ENCODE measurements at regions not wholly inside any gene's neighbourhood (a gene's known extent, or its start where the extent isn't known, plus 50 kb on each side); places are given as distances from the start of the nearest gene placed in this dataset.

DNA sequence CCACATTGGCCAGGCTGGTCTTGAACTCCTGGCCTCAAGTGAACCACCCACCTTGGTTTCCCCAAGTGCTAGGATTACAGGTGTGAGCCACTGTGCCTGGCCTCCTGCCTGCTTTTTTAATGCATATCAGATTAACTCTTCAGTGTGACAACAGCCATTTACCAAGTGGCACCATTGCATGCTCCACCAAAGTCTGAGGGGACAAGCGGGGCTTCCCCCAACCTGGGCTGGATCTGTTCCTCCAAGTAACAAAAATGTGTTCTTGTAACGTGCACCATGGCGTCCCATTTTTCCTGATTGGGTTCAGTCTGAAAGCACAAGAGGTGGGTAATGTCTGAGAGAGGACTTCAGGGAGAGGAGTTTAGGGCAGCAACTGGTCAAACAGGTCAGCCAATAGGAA is 77.8 kb downstream of the TEX29 start:
- Histone ChIP-seq H3K27me3 (no peaks in the 10 kb centered on the region), H3K4me3 (no peak overlapping the region), H3K27ac (no peak overlapping the region), H3K36me3 (no peaks in the 10 kb centered on the region), H3K4me1 (no peaks in the 10 kb centered on the region), H3K9me3 (no peaks in the 10 kb centered on the region)
- intact Hi-C loops (cut with DNase I; ENCODE audit: low total_unique reads): no loop called here
- DNase-seq (no peak), ATAC-seq (no peak)
- in situ Hi-C loops (cut with MboI; ENCODE audit: low sequenced_read_pairs in 4 of 4): no loop called here
- TF ChIP-seq POLR2A (IDR thresholded peaks at IDR 0.05): no peak
- TF ChIP-seq, protein P1, sequence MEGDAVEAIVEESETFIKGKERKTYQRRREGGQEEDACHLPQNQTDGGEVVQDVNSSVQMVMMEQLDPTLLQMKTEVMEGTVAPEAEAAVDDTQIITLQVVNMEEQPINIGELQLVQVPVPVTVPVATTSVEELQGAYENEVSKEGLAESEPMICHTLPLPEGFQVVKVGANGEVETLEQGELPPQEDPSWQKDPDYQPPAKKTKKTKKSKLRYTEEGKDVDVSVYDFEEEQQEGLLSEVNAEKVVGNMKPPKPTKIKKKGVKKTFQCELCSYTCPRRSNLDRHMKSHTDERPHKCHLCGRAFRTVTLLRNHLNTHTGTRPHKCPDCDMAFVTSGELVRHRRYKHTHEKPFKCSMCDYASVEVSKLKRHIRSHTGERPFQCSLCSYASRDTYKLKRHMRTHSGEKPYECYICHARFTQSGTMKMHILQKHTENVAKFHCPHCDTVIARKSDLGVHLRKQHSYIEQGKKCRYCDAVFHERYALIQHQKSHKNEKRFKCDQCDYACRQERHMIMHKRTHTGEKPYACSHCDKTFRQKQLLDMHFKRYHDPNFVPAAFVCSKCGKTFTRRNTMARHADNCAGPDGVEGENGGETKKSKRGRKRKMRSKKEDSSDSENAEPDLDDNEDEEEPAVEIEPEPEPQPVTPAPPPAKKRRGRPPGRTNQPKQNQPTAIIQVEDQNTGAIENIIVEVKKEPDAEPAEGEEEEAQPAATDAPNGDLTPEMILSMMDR (IDR thresholded peaks at IDR 0.05 in 4 of 5, conservative IDR thresholded peaks at IDR 0.05 in 1 of 5): no peak

DNA sequence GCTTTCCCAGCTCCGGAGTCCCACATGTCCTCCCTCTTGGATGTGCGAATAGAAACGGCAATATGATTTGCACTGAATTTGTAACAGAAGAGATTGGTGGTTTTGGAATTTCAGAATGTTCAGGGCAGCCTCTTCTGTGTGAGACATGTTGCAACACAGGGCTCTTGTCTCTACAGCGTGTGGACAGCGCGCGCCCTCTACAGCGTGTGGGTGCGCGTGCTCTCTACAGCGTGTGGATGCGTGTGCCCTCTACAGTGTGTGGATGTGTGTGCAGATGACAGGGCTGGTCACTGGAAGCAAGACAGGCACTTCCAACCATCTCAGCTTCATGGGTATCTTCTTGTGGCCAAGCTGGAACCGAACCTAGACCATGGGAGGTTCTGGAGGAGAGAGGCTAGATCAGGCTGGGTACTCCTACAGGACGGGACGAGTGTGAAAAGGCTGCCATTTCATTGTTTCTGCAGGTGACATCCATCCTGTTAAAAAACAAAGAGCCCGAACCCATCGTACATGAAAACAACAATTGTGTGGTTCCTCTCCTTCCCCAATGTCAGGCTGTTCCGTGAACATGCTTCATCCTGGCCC is 78.4 kb downstream of the TEX29 start:
- in situ Hi-C loops (cut with MboI; ENCODE audit: low sequenced_read_pairs in 4 of 4) (no loop called here), intact Hi-C loops (cut with DNase I; ENCODE audit: low total_unique reads) (no loop called here)
- ATAC-seq (no peak), DNase-seq (no peak)
- H3K27ac ChIP-seq: no peak overlapping the region
- no peak for TF ChIP-seq POLR2A (IDR thresholded peaks at IDR 0.05)
- TF ChIP-seq, protein P1 (IDR thresholded peaks at IDR 0.05 in 4 of 5, conservative IDR thresholded peaks at IDR 0.05 in 1 of 5): no peak
- H3K4me1 ChIP-seq: no peaks in the 10 kb centered on the region
- H3K9me3 ChIP-seq: no peaks in the 10 kb centered on the region
- no peaks in the 10 kb centered on the region for H3K27me3 ChIP-seq
- H3K4me3 ChIP-seq: no peak overlapping the region
- no peaks in the 10 kb centered on the region for H3K36me3 ChIP-seq

DNA sequence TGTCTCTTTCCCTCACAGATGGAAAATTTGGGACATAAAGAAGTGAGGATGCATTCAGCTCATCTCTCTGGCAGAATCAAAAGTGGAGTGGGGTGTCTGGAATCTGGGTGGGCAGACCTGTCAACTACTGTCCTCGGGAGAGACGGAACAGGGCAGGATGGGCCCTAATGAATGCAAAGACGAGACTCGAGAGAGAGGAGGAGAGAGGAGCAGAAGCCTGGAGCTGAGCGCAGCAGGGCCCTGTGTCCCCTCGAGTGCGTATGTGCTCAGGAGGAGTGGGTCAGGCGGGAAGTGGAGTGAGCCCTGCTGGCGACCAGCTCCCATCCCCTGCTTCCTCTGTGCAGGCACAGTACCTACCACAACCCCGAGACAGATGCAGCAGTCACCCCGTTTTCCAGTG is 78.9 kb downstream of the TEX29 start:
- in situ Hi-C loops (cut with MboI; ENCODE audit: low sequenced_read_pairs in 4 of 4): no loop called here
- Histone ChIP-seq H3K9me3 (no peaks in the 10 kb centered on the region), H3K4me3 (no peak overlapping the region), H3K27me3 (no peaks in the 10 kb centered on the region), H3K4me1 (no peaks in the 10 kb centered on the region), H3K27ac (no peak overlapping the region), H3K36me3 (no peaks in the 10 kb centered on the region)
- DNase-seq: no peak
- no peak for ATAC-seq
- TF ChIP-seq, protein P1 (IDR thresholded peaks at IDR 0.05 in 4 of 5, conservative IDR thresholded peaks at IDR 0.05 in 1 of 5): no peak
- TF ChIP-seq POLR2A (IDR thresholded peaks at IDR 0.05): no peak
- intact Hi-C loops (cut with DNase I; ENCODE audit: low total_unique reads): no loop called here

DNA sequence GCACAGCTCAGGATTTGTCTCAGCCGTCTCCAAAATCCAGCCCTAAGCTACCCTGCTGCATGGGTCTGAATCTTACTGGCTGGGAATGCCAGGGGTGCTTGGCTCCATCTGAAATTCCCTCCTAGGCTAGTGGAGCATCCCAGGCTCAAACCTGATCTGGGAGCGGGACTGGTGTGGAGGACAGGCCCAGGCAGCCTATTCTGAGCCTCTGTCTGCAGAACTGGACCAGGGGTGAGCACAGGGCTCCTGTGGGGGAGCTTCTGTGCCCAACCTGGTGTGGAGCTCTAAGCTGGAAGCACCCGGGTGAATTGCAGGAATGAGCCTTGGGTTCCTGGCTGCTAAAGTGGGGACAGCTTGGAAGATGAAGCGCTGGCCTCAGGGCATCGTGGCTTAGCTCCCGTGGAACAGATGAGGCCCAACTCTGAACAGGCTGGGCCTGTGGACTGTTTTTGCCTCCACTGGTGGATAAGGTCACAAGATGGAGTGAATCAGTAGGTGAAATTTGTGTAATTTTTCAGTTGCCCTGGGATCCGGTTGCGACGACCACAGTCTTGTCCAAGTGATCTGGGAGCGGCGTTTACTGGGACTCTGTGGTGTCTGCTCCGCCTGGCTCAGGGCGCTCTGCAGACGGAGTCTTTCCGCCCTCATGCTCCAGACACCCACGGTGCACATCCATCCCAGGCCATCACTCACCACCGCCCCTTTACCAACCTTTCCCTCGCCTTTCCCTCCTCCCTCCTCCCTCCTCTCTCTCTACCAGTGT is 79.5 kb downstream of the TEX29 start:
- no peaks in the 10 kb centered on the region for H3K36me3 ChIP-seq
- intact Hi-C loops (cut with DNase I; ENCODE audit: low total_unique reads): no loop called here
- no peak for DNase-seq
- no peaks in the 10 kb centered on the region for H3K9me3 ChIP-seq
- in situ Hi-C loops (cut with MboI; ENCODE audit: low sequenced_read_pairs in 4 of 4): no loop called here
- no peak overlapping the region for H3K4me3 ChIP-seq
- no peak for TF ChIP-seq POLR2A (IDR thresholded peaks at IDR 0.05)
- TF ChIP-seq, protein P1 (IDR thresholded peaks at IDR 0.05 in 4 of 5, conservative IDR thresholded peaks at IDR 0.05 in 1 of 5): no peak
- H3K27ac ChIP-seq: no peak overlapping the region
- no peak for ATAC-seq
- no peaks in the 10 kb centered on the region for H3K4me1 ChIP-seq
- H3K27me3 ChIP-seq: peaks cover 0 to 1% (median 0%) of the 10 kb centered on the region in 3 donors
